OCI-LY1 (cell line): ENCODE measurements at regions not wholly inside any gene's neighbourhood (a gene's known extent, or its start where the extent isn't known, plus 50 kb on each side); places are given as distances from the start of the nearest gene placed in this dataset.

Experiments
- H2AFZ ChIP-seq: fragments of 200-600 bp; sonication (generic), shearing (Covaris generic); 2 replicates; pipeline ENCODE4 v1.6.0; 2014; ENCODE audit warnings: antibody characterized with exemption, mild to moderate bottlenecking, low read length
- H3F3A ChIP-seq: fragments of 200-600 bp; sonication (generic), shearing (Covaris generic); 2 replicates; pipeline ENCODE4 v1.6.0; 2014; ENCODE audit warnings: mild to moderate bottlenecking, antibody characterized with exemption, low read length, moderate library complexity; ENCODE audit not compliant: insufficient read depth
- H3K27ac ChIP-seq: fragments of 200-600 bp; sonication (generic); 2 replicates; pipeline ENCODE4 v1.5.1; 2014; ENCODE audit warnings: low read length, mixed run types, mild to moderate bottlenecking, low read depth; ENCODE audit not compliant: poor library complexity, severe bottlenecking
- H3K27me3 ChIP-seq: fragments of 200-600 bp; sonication (generic); 2 replicates; pipeline ENCODE4 v1.6.0; 2014; ENCODE audit warnings: antibody characterized with exemption, mild to moderate bottlenecking, low read length, moderate library complexity; ENCODE audit not compliant: insufficient read depth
- H3K36me3 ChIP-seq: fragments of 200-600 bp; sonication (generic); 2 replicates; pipeline ENCODE4 v1.6.1; 2014; ENCODE audit warnings: mild to moderate bottlenecking, antibody characterized with exemption, low read length, moderate library complexity, mixed read lengths; ENCODE audit not compliant: insufficient read depth
- H3K4me1 ChIP-seq: fragments of 200-600 bp; sonication (generic); 2 replicates; pipeline ENCODE4 v1.5.1; 2014; ENCODE audit warnings: mild to moderate bottlenecking, low read length, moderate library complexity; ENCODE audit not compliant: insufficient read depth, severe bottlenecking
- H3K4me2 ChIP-seq: fragments of 200-600 bp; sonication (generic), shearing (Covaris generic); 2 replicates; pipeline ENCODE4 v1.6.1; 2014; ENCODE audit warnings: low read length
- H3K4me3 ChIP-seq: fragments of 200-600 bp; sonication (generic); 2 replicates; pipeline ENCODE4 v1.5.1; 2014; ENCODE audit warnings: low read length, low read depth, mild to moderate bottlenecking, mixed read lengths; ENCODE audit not compliant: poor library complexity, severe bottlenecking
- H3K79me2 ChIP-seq: fragments of 200-600 bp; shearing (Covaris generic); 2 replicates; pipeline ENCODE4 v1.6.1; 2016; ENCODE audit warnings: mixed run types, low read length, mixed read lengths; ENCODE audit not compliant: insufficient read depth
- H3K9ac ChIP-seq: fragments of 200-600 bp; sonication (generic), shearing (Covaris generic); 2 replicates; pipeline ENCODE4 v1.6.1; 2014; ENCODE audit warnings: mild to moderate bottlenecking, low read length, mixed read lengths
- H3K9me2 ChIP-seq: fragments of 200-600 bp; sonication (generic), shearing (Covaris generic); 2 replicates; pipeline ENCODE4 v1.6.1; 2014; ENCODE audit warnings: low read depth, mild to moderate bottlenecking, low read length, mixed read lengths
- H3K9me3 ChIP-seq: fragments of 200-600 bp; shearing (Covaris generic); 2 replicates; pipeline ENCODE4 v1.6.1; 2014; ENCODE audit warnings: low read length, mixed read lengths
- H4K20me1 ChIP-seq: fragments of 200-600 bp; sonication (generic), shearing (Covaris generic); 2 replicates; pipeline ENCODE4 v1.6.0; 2016; ENCODE audit warnings: mild to moderate bottlenecking, low read length; ENCODE audit not compliant: insufficient read depth
- CTCF ChIP-seq: fragments of 200-600 bp; sonication (generic), shearing (Covaris generic); IDR thresholded peaks from 2 replicates; pipeline ENCODE4 v1.5.1; 2017; ENCODE audit warnings: mild to moderate bottlenecking, antibody characterized with exemption, low read length, moderate library complexity, mixed read lengths
- EZH2 ChIP-seq: fragments of 200-600 bp; sonication (generic), shearing (Covaris generic); IDR thresholded peaks from 2 replicates; pipeline ENCODE4 v1.8.0; 2017; ENCODE audit warnings: borderline replicate concordance, mixed run types, mild to moderate bottlenecking, antibody characterized with exemption, low read length, moderate library complexity, mixed read lengths

DNA sequence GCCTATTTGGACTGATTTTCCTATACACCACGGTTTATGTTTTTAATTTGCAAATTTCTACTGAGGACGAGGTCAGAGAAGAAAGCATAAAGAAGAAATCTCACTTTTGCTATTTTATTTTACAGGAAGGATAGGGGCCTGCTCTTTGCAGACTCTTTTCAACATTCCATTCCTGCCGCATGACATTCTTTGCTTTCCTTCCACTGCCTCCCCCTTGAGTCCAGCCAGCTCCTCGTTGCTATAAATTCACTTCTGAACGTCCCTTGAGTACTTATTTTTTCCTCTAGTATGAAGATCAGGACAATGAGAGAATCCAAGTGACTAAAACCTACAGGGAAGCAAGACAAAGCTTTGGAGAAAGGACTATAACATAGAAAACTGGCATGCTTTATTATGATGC is 53.4 kb upstream of the PTGFR start:
- H3K9me2 ChIP-seq: no peaks in the 10 kb centered on the region
- H3K9ac ChIP-seq: no peak overlapping the region
- H3K4me2 ChIP-seq: no peak overlapping the region
- no peaks in the 10 kb centered on the region for H4K20me1 ChIP-seq
- no peak overlapping the region for H2AFZ ChIP-seq
- no peaks in the 10 kb centered on the region for H3K27me3 ChIP-seq
- TF ChIP-seq CTCF: no peak
- H3K36me3 ChIP-seq: no peaks in the 10 kb centered on the region
- no peak overlapping the region for H3K27ac ChIP-seq
- H3K4me1 ChIP-seq: no peaks in the 10 kb centered on the region
- no peaks in the 10 kb centered on the region for H3K9me3 ChIP-seq
- no peak overlapping the region for H3K4me3 ChIP-seq
- H3K79me2 ChIP-seq: no peaks in the 10 kb centered on the region
- H3F3A ChIP-seq: no peaks in the 10 kb centered on the region

GRCh38 chr1:78437941-78438340 is 52.8 kb upstream of the PTGFR start:
- H3K9ac ChIP-seq: no peak overlapping the region
- H3K79me2 ChIP-seq: no peaks in the 10 kb centered on the region
- H4K20me1 ChIP-seq: no peaks in the 10 kb centered on the region
- TF ChIP-seq EZH2 (no peak), CTCF (no peak)
- H2AFZ ChIP-seq: no peak overlapping the region
- H3K27ac ChIP-seq: no peak overlapping the region
- no peaks in the 10 kb centered on the region for H3K9me2 ChIP-seq
- no peaks in the 10 kb centered on the region for H3K36me3 ChIP-seq
- H3K4me3 ChIP-seq: no peak overlapping the region
- H3K4me2 ChIP-seq: no peak overlapping the region
- H3F3A ChIP-seq: no peaks in the 10 kb centered on the region
- no peaks in the 10 kb centered on the region for H3K27me3 ChIP-seq
- no peaks in the 10 kb centered on the region for H3K4me1 ChIP-seq
- H3K9me3 ChIP-seq: no peaks in the 10 kb centered on the region

DNA sequence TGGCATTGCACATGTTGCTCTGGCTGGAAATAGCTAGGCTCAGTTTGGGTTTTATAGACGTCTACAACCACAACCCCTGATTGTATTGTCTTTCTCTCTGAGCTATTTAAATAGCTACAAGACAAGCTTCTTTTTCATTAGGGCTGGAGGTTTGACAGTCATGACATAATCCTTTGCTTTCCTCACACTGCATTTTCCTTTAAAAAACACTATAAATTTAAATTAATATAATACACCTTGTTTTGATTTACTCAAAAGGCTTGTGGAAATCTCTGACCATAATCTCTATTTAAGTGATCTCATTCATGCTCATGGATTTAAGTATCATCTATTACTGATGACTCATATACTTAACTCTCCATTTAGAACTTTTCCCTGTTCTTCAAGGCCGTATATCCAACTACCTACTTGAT is 50.4 kb upstream of the PTGFR start:
- no peaks in the 10 kb centered on the region for H3K36me3 ChIP-seq
- TF ChIP-seq CTCF (no peak), EZH2 (no peak)
- no peak overlapping the region for H3K4me2 ChIP-seq
- H3K9me2 ChIP-seq: no peaks in the 10 kb centered on the region
- H3K27ac ChIP-seq: no peak overlapping the region
- no peaks in the 10 kb centered on the region for H3K79me2 ChIP-seq
- H3F3A ChIP-seq: no peaks in the 10 kb centered on the region
- H3K4me1 ChIP-seq: no peaks in the 10 kb centered on the region
- no peaks in the 10 kb centered on the region for H3K9me3 ChIP-seq
- no peak overlapping the region for H3K4me3 ChIP-seq
- H4K20me1 ChIP-seq: no peaks in the 10 kb centered on the region
- H3K9ac ChIP-seq: no peak overlapping the region
- H2AFZ ChIP-seq: no peak overlapping the region
- H3K27me3 ChIP-seq: no peaks in the 10 kb centered on the region
